Aorta (tissue), 5 donors: ENCODE measurements at regions not wholly inside any gene's neighbourhood (a gene's known extent, or its start where the extent isn't known, plus 50 kb on each side); places are given as distances from the start of the nearest gene placed in this dataset.

Source experiments
- ATAC-seq: fragments of 200-7000 bp; cut with Tn5 transposase; one replicate; pipeline ENCODE4 v1.9.1; 2022; ENCODE audit warnings: moderate library complexity; ENCODE audit not compliant: low FRiP score
- DNase-seq, 2 donors: peaks; one replicate each; pipeline ENCODE4 v3.0.0-alpha.2; 2020
- H3K27ac ChIP-seq, 2 donors: one replicate each; pipeline ENCODE4 v1.5.1; 2013; ENCODE audit warnings: low read length in 2 of 2, mild to moderate bottlenecking in 2 of 2, moderate library complexity in 2 of 2, control low read depth in 1 of 2, inconsistent platforms in 1 of 2, low read depth in 1 of 2
- H3K27me3 ChIP-seq, 2 donors: one replicate each; pipeline ENCODE4 v1.6.1; 2013; ENCODE audit warnings: control low read depth in 1 of 2, low read length in 1 of 2, mild to moderate bottlenecking in 1 of 2, moderate library complexity in 1 of 2; ENCODE audit not compliant: insufficient read depth in 2 of 2, control insufficient read depth in 1 of 2
- H3K36me3 ChIP-seq, 2 donors: one replicate each; pipeline ENCODE4 v1.6.1; 2013; ENCODE audit warnings: control low read depth in 1 of 2, low read length in 1 of 2, mild to moderate bottlenecking in 1 of 2; ENCODE audit not compliant: insufficient read depth in 2 of 2, control insufficient read depth in 1 of 2
- H3K4me1 ChIP-seq, 2 donors: one replicate each; pipeline ENCODE4 v1.6.1; 2013; ENCODE audit warnings: low read length in 2 of 2, control low read depth in 1 of 2, mild to moderate bottlenecking in 1 of 2, moderate library complexity in 1 of 2; ENCODE audit not compliant: insufficient read depth in 2 of 2, control insufficient read depth in 1 of 2
- H3K4me3 ChIP-seq, 2 donors: one replicate each; pipeline ENCODE4 v1.5.1; 2013; ENCODE audit warnings: low read length in 2 of 2, control low read depth in 1 of 2, mild to moderate bottlenecking in 1 of 2
- H3K9me3 ChIP-seq: one replicate; pipeline ENCODE4 v1.6.1; 2013; ENCODE audit warnings: mild to moderate bottlenecking, low read length; ENCODE audit not compliant: control insufficient read depth
- WGBS, 2 donors: extraction: QIAGEN DNeasy Blood & Tissue Kit; methylation state at CpG; one replicate each; pipeline ENCODE4 v1.1.7; 2013; 5-methylcytosine and 5-hydroxymethylcytosine counted together
- intact Hi-C, 2 donors: fragments of 100-400 bp; cut with DNase I; formaldehyde crosslinking; loops; one replicate each; pipeline versions ENCODE4 v1.14.2 to v1.15.0; 2022
- donor health status: healthy with polysubstance abuse.
- donor health status: Bipolar disorder and iron deficiency.
- donor health status: DM: no; HTN: no; CAD: no.
- donor health status: DM: no; HTN: no; CAD: no.
- donor health status: DM: yes; HTN: yes; CAD: no.

DNA sequence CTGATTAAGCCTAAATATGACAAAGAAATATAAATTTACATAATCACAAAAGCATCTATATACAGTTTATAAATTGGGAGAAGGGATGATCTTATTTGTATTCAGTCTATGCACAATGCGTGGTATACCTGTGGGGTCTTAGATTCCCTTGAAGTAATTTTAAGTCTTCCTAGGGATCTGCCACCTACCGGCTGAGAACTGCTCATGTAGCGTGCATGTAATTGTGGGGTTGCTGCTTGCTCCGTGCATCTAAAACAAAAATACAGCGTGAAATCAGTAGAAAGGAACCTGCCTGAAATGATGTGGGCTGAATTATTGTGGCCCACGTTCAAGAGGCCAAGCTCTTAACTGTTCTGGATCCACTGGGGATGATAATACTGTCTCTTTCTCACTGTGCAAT is 187.3 kb downstream of the MBOAT1 start:
- WGBS, 2 donors: 79 to 80% methylated on average over 6 of the region's 6 CpGs
- Histone ChIP-seq H3K4me3 (no peak overlapping the region), H3K27ac (no peak overlapping the region), H3K36me3 (no peaks in the 10 kb centered on the region), H3K27me3 (no peaks in the 10 kb centered on the region), H3K4me1 (no peaks in the 10 kb centered on the region), H3K9me3 (peaks cover 1% of the 10 kb centered on the region)
- no peak for DNase-seq
- intact Hi-C loops: no loop called here
- ATAC-seq: no peak

DNA sequence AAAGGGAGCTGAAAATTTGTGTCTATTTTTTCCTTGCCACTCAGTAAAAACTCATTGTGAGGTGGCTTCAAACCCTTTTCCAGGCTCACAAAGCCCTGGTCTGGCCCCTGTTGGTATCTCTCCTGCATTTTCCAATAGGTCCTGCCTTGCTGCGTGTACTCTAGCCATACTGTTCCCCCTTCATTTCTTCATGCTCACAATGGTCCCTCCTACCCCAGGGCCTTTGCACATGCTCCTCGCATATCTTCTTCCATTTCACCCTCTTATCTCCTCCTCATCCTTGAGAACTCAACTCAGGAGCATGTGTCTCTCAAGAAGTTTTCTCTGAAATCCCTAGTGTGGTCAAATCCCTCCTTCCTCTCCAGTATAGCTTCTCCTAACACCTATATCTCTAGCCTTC is 186.6 kb downstream of the MBOAT1 start:
- no peaks in the 10 kb centered on the region for H3K27me3 ChIP-seq
- DNase-seq (no peak), ATAC-seq (no peak)
- H3K9me3 ChIP-seq: peaks cover 1% of the 10 kb centered on the region
- H3K36me3 ChIP-seq: no peaks in the 10 kb centered on the region
- no peak overlapping the region for H3K4me3 ChIP-seq
- WGBS, 2 donors: 93 to 95% methylated on average over 2 of the region's 2 CpGs
- H3K4me1 ChIP-seq: no peaks in the 10 kb centered on the region
- intact Hi-C loops: no loop called here
- H3K27ac ChIP-seq: no peak overlapping the region

DNA sequence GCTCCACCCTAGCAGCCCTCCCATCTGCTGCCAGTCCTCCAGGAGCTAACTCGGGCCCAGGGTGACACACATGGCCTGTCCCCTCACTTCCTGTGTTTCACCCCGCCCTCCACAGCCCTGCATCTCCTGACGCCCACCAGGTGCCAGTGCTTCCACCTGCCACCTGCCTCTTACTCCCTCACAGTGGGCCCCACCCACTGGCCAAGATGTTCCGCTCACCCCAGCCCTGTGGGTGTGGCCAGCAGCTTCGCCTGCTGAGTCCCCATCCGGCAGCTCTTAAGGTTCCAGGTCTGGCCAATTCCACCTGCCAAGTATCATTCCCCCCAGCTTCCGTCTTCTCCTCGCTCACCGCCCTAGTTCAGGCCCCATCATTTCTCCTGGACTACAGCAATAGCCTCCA is 184.1 kb downstream of the MBOAT1 start:
- intact Hi-C loops: no loop called here
- ATAC-seq (no peak), DNase-seq (no peak)
- Histone ChIP-seq H3K36me3 (no peaks in the 10 kb centered on the region), H3K4me3 (no peak overlapping the region), H3K27me3 (peaks cover 0 to 3% of the 10 kb centered on the region in 2 donors), H3K4me1 (no peaks in the 10 kb centered on the region), H3K27ac (no peak overlapping the region), H3K9me3 (peaks cover 3% of the 10 kb centered on the region)
- WGBS, 2 donors: 81 to 84% methylated on average over 9 of the region's 9 CpGs

DNA sequence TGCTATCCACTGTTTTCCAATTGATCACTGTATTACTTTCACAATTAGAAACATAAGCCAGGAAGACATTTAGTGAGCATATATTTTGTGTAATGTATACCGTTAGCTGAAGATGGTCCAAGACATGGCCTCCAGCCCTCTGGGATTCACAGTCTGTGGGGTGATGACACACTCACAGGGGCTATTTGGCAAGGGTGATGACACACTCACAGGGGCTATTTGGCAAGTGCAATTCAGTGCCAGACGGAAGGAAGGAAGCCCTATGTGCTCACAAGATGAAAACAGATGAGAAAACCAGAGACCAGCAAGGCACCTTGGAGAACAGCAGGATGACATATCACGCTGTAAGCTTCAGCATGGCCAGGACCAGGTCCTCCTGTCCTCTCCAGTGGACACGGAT is 183.7 kb downstream of the MBOAT1 start:
- ATAC-seq: no peak
- Histone ChIP-seq H3K4me3 (no peak overlapping the region), H3K27ac (no peak overlapping the region), H3K36me3 (no peaks in the 10 kb centered on the region), H3K4me1 (no peaks in the 10 kb centered on the region), H3K27me3 (peaks cover 0 to 3% of the 10 kb centered on the region in 2 donors), H3K9me3 (peaks cover 3% of the 10 kb centered on the region)
- 86 to 87% methylated on average over 4 of the region's 4 CpGs for WGBS, 2 donors
- DNase-seq: no peak
- intact Hi-C loops: no loop called here

DNA sequence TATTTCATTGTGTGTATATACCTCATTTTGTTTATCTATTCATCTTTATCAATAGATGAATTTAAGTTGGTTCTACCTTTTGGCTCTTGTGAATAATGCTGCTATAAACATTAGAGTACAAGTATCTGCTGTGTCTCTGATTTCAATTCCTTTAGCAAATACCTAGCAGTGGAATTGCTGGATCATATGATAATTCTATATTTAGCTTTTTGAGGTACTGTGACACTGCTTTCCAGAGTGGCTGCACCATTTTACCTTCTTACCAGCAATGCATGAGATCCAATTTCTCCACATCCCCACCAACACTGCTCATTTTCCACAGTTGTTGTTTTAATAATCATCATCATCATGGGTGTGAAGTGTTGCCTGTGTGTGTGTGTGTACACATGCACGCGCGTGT is 182.3 kb downstream of the MBOAT1 start:
- Histone ChIP-seq H3K9me3 (peaks cover 3% of the 10 kb centered on the region), H3K27me3 (peaks cover 0 to 3% of the 10 kb centered on the region in 2 donors), H3K27ac (no peak overlapping the region), H3K4me1 (no peaks in the 10 kb centered on the region), H3K36me3 (no peaks in the 10 kb centered on the region), H3K4me3 (no peak overlapping the region)
- DNase-seq: no peak
- intact Hi-C loops: no loop called here
- ATAC-seq: no peak
- WGBS, 2 donors: 82 to 85% methylated on average over 3 of the region's 3 CpGs

DNA sequence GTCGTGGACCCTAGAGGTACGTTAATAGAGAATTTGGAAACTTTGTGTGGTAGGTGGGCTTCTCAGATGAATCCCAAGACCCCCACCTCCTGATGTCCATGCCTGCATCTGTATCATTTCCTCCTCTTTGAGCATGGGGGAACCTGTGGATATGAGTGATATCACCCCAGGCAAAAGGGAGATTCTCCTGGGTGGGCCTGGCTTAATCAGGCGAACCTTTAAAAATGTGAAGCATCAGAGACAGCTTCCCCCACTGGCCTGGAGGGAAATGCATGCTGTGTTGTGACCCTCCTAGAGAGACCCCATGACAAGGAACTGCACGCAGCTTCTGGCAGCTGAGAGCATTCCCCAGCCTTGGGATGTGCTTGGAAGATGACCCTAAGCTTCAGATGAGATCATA is 180.9 kb downstream of the MBOAT1 start:
- intact Hi-C loops: no loop called here
- H3K27ac ChIP-seq: no peak overlapping the region
- no peak for ATAC-seq
- H3K4me3 ChIP-seq: no peak overlapping the region
- no peaks in the 10 kb centered on the region for H3K4me1 ChIP-seq
- WGBS, 2 donors: 94 to 98% methylated on average over 4 of the region's 4 CpGs
- peaks cover 0 to 3% of the 10 kb centered on the region in 2 donors for H3K27me3 ChIP-seq
- no peaks in the 10 kb centered on the region for H3K36me3 ChIP-seq
- peaks cover 2% of the 10 kb centered on the region for H3K9me3 ChIP-seq
- no peak for DNase-seq

DNA sequence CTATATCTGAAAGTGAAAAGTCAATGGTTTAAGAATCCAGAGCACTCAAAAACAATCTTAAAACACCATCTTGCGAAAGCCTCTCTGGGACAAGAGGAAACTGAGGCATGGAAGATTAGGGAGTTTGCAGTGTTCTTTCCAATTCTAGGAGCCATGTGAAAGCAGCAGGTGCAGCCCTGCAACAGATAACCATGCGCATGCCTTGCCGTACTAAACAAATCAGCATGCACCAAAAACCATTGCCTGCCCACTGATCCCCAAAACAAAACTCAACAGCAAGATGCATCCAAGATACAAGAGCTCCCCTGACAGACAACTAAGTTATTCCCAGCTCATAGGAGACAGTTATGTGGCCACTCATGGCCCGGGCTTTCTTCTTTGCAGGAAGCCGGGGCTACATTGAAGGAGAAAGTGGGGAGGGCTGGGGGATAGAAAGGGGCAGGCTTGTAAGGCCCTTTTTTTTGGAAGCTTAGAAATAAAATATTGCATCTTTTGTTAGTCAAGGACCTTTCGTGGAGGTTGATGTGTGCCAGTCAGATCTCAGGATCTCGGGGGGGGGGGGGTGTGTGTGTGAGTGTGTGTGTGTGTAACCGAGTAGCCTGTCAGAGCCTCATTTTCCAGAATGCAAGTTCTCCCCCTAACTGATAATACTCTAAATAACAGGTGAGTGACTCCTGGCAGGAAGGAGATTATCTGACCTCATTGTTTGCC is 178.4 kb downstream of the MBOAT1 start:
- H3K4me3 ChIP-seq: no peak overlapping the region
- no peak for ATAC-seq

DNA sequence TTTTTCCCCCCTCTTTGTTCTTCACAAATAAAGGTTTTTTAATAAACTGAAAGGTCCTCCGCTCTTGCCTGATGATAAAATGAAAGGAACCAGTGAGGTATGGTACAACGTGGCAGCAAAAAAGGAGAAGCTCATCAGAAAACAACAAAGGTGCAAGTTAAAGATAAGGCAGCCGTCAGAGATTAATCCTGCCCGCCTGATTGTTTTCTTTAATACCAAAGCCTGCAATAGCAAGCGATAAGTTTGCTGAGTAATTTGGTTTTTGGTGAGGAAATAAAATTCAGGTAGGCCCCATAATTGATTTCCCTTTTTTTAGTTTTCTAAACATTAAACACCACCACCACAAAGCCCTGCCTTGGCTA is 177.9 kb downstream of the MBOAT1 start:
- no peaks in the 10 kb centered on the region for H3K36me3 ChIP-seq
- no peak overlapping the region for H3K4me3 ChIP-seq
- H3K9me3 ChIP-seq: peaks cover 2% of the 10 kb centered on the region
- DNase-seq (no peak), ATAC-seq (no peak)
- intact Hi-C loops: no loop called here
- peaks cover 0 to 3% of the 10 kb centered on the region in 2 donors for H3K27me3 ChIP-seq
- 75 to 76% methylated on average over 5 of the region's 5 CpGs for WGBS, 2 donors
- no peak overlapping the region for H3K27ac ChIP-seq
- H3K4me1 ChIP-seq: no peaks in the 10 kb centered on the region

More for the DNA sequence above, 178.4 kb downstream of the MBOAT1 start:
- Histone ChIP-seq H3K27me3 (peaks cover 0 to 3% of the 10 kb centered on the region in 2 donors), H3K4me1 (no peaks in the 10 kb centered on the region), H3K9me3 (peaks cover 2% of the 10 kb centered on the region), H3K36me3 (no peaks in the 10 kb centered on the region), H3K27ac (no peak overlapping the region)
- intact Hi-C loops: no loop called here
- 89 to 91% methylated on average over 8 of the region's 8 CpGs for WGBS, 2 donors
- no peak for DNase-seq

DNA sequence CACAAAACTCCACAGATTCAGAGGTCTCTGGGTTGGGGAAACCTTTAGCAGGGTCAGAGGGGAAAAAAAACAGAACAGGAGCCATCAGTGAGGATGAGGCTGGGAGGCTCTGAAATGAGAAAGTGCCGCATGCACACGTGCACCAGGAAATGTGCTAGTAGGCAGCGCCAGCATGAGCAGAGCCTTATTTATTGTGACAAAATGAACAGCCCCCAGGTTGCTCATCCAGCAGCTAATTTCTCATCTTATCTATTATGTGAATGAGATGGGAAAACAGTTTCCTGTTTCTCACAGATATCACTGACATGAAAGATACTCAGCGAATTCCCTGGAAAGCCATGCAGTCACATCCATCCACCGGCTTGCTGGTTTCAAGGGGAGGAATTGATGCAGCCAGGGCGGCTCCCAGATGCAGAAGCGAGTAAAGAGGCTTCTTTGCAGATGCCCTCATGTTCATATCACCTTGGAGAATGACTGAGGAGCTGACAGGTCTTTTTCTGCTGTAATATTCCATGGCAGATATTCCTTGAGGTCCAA is 176.1 kb downstream of the MBOAT1 start:
- no peaks in the 10 kb centered on the region for H3K4me1 ChIP-seq
- H3K9me3 ChIP-seq: peaks cover 2% of the 10 kb centered on the region
- H3K27me3 ChIP-seq: peaks cover 0 to 3% of the 10 kb centered on the region in 2 donors
- H3K4me3 ChIP-seq: no peak overlapping the region
- H3K36me3 ChIP-seq: no peaks in the 10 kb centered on the region
- DNase-seq (no peak), ATAC-seq (no peak)
- H3K27ac ChIP-seq: no peak overlapping the region
- whole genome bisulfite sequencing, 2 donors: 85 to 87% methylated on average over 7 of the region's 7 CpGs
- intact Hi-C loops: no loop called here
